ENCODE measurements at regions not wholly inside any gene's neighbourhood (a gene's known extent, or its start where the extent isn't known, plus 50 kb on each side); places are given as distances from the start of the nearest gene placed in this dataset.

DNA sequence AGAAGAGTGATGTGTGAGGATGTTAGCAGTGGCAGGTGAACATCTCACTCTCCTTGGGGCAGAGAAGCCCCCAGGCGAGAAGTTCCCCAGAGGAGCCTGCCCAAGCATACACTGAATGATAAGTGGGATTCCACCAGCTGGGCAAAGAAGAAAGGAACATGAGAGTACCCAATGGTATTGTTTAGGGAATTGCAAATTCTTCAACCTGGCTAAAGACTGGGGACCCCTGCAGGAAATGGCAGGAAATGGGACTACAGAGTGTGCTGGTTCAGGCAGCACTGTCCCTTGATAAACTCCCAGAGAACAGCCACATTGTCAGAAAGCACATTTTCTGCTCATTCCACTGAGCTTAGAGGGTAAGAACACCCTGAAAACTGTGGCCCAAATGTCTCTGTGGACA lies 121.3 kb downstream of the RPS29 start:
- no peak for DNase-seq (ENCODE audit: low read depth)

DNA sequence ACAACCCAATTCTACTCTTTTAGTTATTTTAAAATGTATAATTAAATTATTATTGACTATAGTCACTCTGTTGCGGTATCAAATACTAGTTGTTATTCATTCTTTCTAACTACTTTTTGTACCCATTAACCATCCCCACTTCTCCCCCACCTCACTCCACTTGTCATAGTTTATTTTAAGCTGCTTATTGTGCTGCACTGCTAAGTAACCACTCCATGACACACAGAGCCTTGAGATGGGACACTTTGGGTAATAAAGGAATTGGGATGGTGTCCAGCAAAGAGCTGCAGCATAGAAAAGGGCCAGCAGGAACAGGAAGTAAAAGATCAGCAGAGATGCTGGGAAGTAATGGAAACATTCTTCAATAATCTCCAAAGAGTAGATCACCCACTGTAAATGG lies 123.0 kb downstream of the RPS29 start:
- DNase-seq (ENCODE audit: low read depth): no peak

DNA sequence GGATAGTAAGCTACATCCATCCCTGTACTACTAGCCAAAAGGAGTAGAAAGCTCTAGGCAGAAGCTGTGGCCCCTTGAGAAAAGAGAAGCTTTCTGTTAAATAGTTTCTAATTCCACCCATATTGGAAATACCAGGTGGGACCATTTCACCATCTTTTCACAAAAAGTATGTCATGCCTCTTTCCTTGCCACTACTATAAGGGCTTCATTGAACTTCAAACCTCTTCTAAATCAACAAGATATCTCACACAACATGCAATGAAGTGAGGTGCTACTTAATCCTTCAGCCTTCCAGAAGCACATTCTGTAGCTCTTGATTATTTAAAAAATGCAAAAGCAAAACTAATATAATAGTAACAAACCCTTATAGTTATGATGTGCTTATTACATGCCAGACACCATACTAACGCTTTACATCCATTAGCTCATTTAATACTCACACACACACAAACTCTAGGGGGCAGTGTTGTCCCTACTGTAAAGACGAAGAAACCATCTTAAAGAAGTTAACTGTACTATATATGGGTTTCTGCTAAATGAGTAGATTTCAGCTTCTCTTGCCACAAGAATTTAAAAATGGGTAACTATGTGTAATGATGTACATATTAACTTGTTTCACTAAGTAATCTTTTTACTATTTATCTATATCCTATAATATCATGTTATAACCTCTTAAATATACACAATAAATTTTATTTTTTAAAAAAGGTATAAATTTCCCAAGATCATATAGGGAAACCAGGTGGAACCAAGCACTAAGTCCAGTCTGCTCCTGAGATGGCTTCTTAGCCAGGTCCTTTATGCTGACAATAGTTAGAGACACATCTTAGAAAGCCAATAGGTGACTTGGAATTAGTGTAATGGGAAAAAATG lies 124.4 kb downstream of the RPS29 start:
- DNase-seq (ENCODE audit: low read depth): peak; percentile 35

DNA sequence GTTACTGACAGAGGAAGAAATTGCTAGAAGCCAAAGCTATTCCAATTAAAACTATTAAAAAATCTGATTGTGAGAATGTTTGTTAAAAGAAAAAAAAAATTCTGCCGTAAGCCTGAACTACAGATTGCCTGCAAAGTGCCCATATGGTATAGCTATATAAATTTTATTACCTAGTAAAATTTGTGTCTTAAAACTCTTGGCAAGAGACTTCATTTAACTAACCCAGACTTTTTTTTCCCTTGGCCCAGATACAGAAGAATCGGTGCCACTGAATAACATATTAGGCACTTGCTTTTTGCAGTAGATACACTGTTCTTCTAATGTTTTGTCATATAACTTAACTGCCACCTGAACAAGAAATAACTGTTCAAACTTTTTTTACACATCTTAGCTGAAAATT lies 125.5 kb downstream of the RPS29 start:
- DNase-seq (ENCODE audit: low read depth): no peak

DNA sequence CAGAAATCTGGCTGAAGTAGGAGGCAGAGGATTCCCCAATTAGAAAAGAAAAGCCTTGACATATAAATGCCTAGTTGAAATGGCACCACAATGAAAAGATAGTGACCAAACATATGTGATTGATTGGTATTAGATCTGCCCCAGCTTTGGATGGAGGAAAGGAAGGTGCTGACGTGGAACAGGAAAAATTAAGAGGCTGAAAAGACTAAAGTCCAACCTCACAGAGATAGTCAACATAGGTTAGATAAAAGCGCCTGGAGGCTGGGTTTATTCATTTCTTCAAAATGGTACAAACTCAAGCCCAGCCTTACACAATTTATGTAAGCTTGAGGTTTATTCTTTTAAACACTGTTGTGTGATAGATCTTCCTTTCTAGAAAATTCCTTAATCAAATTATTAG lies 129.6 kb downstream of the RPS29 start:
- no peak for DNase-seq (ENCODE audit: low read depth)

DNA sequence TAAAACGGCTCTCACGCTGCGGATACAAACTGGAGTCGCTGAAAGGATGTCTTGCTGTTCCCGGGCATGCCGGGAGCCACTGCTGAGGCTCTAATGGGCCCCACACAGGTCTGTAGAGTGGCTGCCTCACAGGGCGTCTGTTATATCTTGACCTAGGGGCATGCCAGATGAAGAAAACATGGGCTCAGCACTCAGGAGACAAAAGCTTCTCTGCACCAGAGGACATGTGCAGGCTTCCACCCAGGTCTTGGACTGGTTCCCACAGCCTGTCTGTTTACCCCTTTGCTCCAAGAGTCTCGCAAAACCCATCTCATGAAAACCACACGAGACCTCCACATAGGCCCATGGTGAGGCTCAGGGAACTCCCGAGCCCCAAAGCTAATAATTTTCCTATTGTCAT lies 134.2 kb downstream of the RPS29 start:
- DNase-seq (ENCODE audit: low read depth): no peak

DNA sequence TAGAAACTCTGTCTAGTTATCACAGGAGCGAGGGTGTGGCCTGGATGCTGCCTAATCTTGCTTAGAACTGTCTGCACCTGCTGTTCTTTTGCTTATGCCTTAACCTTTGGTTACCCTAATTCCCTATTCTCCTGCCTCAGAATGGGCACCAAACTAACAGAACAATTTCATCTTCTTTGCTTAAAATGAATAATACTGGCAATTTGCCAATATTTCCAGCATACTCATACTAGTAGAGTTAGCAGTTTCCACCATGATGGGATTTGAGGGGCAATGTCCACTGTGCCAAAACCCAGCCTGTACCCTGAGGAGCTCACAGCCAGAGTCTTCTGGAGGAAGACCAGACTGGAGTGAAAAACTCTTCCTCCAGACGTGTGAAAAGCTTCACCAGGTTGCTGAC lies 136.4 kb downstream of the RPS29 start:
- DNase-seq (ENCODE audit: low read depth): no peak

DNA sequence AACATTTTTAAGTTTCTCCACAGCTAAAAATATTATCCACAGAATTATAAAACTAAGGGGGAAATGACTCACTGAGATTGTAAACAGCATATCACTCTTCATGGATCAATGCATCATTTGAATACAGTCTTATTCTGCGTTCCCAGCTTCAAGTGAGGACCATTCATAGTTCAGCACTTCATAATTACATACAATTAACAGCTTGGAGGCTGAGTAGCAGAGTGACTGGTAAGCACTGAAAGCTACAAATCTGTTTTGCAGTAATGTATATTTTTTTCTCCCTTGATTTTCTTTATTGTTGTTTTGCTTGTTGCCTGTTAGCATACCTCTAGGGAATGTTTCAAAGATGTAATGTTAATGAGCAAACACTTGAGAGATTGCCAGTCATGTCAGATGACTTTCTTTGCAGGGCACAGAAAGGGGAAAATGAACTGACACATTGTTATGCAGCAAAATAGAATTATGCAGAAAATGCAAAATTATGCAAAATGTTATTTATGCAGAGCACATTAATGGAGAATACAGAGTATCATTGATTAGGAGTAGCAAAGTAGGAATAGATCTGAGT lies 138.6 kb downstream of the RPS29 start:
- DNase-seq (ENCODE audit: low read depth): no peak

DNA sequence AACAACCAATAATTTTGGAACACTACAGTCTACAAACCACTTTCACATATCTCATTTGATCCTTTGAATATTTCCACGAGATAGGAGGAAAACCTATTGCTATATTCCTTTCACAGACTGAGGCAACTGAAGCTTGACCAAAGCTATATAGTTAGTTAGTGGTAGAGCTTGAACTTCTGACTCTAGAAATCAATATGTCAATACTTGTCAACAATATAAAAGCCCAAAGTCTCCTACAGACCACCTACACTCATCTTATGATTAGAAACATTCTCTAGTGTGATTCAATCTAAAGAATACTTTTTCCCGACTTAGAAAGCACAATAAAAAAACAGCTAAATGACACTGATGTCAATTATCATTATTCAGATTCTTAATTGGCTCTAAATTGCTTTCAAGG lies 139.4 kb downstream of the RPS29 start:
- DNase-seq (ENCODE audit: low read depth): no peak

DNA sequence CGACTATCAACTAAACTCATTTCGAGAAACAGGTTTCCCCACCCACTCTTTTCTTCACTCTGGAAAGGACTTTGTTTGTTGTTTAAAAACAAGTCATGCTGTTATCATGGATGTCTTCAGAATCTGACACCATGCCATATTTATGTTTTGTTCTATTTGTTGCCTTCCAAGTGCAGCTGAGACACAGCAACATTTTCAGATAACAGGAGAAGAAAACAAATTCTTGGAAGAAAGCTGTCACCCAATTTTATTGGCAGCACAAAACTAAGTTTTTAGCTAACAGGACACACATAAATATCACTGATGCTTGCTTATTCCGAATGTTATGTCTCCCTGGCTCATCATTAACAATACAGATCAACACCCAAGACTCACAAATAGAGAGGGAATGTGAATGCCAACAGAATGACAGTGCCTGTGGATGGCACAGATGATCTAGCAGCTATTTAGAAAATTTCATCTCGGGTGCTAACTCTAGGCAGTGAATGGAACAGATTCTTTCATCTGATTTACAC lies 147.9 kb downstream of the RPS29 start:
- no peak for DNase-seq (ENCODE audit: low read depth)

DNA sequence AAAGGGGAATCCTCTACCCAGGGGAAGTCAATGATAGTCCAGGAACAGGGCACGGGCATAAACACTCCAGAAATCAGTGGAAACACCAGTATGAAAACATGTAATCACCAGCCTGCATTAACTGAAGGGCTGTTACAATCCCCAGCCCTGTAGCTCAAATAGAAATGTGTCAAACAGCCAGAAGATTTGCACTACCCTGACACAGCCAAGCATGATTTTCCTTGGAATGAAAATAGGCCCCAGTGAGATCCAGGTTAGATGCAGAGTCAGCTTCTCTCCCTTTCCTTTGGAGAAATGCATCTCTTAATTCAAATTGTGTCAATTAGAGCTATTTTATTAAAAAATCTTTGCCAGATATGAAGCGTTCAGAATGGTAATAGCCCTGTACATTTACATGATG lies 158.1 kb downstream of the RPS29 start:
- no peak for DNase-seq (ENCODE audit: low read depth)

DNA sequence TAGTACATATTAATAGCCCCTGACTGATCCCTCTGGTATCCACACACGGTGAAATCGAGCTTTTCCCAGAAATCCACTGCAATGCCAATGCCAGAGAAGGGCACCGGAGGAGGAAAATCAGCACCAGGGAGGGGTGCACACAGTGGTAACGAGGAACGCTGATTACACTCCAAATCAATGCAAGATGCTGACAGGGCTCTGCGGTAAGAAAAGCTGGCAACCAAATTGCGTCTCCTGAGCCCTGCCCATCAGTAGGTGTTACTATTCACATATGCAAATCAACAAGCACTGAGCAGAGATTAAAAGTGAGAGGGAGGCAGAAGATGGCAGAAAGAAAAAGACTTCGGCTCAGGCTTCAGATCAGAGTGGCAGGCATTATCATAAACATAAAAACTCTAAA lies 159.1 kb downstream of the RPS29 start:
- DNase-seq (ENCODE audit: low read depth): no peak

DNA sequence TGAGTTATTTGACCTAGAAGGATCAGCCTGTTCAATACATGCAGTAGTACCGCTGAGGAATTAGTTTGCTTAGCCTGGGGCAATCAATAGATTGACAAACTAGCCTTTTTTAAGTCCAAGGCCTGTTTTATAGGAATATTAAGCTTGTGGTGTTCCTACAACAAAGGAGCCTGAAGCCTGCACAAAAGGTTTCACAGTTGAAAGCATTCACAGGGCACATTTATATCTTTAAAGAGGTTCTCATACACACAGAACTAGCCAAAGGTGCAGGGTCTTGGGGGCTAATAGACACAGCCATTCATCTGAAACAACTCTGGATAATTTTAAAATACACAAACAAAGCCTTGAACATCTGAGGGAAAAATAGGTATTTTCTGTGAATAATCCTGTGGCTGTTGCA lies 160.3 kb downstream of the RPS29 start:
- no peak for DNase-seq (ENCODE audit: low read depth)

DNA sequence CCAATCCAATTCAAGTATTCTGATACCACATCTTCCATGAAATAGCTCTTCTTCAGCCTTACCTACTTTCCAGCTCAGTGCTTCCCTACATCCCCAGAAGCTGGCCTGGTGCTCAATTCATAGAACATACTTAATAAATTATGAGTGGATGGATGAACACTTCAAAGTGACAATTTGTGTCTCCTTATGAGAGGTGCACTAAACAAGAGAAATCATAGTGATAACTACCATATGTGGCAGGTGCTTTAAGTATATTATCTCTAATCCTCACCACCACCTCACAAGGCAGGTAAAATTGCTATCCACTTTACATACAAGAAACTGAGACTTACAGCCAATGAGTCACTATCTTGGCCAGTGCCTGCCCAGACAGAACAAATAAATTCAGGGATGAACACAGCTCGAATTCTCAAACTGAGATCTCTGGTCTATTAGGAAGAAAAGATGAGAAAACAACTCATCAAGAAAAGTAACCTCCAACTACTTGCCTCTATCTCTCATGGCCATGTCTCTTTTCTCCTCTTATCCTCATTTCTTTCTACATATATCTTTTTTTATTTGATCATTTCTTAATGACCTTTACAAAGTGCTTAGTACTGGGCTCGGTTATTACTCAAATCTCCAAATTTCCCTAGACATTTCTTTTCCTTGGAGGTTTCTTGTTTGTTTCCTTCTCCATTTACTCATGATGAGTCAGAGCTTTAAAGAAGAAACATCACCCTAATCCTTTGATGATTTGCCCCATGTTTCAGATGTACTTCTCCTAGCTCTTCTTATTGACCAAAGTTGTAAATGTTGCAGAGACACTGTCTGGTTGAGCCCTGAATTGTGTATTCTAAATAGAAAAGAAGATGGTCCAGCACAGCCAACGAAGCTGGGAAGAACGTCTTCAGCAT lies 161.5 kb downstream of the RPS29 start:
- DNase-seq (ENCODE audit: low read depth): no peak

DNA sequence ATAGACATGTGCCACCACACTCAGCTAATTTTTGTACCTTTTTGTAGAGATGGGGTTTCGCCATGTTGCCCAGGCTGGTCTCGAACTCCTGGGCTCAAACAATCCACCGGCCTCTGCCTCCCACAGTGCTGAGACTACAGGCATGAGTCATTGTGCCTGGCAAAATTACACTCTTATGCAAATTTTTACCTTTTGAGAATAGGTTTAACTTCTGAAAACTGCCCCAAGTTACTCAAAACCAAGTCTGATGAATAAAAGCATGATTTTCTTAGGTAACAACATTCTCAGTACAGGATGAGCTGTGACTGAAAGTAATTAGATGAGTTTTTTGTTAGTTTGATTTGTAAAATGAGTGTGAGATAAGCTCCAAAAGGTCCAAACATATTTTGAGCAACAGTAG lies 166.0 kb downstream of the RPS29 start:
- DNase-seq (ENCODE audit: low read depth): no peak

DNA sequence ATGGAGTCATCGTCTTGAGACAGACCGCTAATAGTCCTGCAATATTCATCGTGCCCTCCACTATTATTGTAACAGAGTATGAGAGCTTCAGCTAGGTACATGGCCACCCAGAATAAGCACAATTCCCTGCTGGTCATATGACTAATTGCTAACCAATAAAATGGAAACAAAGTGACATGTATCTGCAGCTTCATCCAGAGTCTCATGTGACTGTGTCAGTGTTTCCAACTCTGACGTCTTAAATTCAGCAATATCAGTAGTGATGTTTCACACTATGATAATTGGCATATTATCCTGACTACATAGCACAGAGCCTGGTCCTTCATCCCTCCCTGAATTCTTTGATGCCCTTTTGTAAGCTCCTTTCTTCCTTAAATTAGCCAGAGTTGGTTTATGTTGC lies 167.4 kb downstream of the RPS29 start:
- no peak for DNase-seq (ENCODE audit: low read depth)

DNA sequence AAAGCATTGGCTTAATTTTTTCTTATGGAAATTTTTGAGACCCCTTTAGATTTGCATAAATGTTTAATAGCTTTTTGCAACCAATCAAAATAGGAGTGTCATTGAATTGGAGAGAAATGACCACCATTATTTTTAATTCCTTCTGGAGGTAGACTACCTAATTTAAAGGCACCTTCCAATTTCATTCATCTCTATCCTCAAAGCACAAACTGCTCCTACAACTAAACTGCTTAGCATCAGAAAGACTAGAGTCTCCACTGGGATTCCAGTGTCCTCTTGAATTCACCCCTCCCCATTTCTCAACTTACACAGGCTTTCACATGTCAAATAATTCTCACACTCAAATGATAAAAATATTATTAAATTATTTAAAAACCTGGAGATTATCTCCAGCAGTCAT lies 168.4 kb downstream of the RPS29 start:
- DNase-seq (ENCODE audit: low read depth): no peak

DNA sequence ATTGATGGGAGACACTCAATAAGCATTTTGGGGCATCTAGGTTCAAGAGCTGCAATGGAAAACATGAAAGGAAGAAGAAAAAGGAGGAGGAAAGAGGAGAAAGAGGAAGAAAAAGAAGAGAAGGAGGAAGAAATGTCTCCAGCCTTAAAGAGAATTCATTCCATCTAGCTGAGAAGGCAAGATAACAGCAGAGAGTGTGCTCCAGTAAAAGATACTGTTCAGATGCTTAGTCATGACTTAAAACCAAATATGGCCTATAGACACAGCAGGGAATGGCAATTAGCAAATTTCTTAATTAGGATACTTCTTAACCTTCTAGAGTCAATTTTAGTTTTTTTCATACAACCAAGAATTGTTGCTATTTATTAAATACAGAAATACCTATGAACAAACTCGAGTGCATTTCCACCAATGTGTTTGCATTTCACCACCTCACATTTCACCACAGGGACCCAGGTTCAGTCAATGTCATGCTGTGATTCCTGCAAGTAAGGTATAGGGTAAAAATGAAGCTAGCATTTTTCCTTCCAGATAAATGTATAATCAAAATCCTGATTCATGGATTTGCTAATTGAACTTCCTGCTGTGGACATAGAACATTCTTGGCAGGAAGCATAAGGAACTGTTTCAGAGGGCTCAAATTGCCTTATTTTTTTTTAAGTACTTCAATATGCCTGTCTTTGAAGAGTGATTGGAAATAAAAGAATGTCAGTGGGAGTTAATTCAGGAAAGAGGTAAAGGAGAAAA lies 177.8 kb downstream of the RPS29 start:
- no peak for DNase-seq (ENCODE audit: low read depth)

DNA sequence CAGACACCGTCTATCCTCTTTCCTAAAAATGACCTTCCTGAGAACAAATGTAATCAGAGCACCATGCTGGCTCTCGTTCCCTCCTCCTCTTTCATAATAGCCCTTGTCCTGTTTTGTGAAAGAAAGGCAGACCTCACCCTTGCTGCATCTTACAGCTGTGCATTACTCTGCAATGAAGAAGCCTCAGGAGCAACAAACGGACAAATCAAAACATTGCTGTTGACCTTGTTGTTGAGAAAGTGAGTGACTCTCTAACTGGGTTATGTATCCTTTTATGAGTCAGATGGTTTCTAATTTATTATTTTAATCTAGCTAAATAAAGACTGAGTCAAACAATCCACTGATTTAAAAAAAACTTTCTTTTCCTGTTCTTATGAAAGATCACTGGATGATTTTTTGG lies 180.9 kb downstream of the RPS29 start:
- DNase-seq (ENCODE audit: low read depth): peak; percentile 86

DNA sequence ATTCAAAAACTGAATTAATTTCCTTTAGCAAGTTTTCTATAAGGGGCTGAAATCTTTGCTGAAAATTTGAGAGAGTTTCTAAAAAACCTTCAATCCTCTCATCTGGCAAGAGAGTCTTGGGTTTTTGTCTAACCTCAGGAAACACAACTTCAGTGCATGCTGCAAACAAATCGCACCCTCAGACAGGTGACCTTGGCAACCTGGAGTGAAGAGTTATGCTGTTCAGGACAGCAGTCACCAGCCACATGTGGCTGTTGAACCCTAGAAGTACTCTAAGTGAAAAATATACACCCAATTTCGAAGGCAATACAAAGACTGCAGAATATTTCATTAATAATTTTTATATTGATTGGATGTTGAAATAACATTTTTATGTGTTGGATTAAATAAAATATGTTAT lies 184.8 kb downstream of the RPS29 start:
- no peak for DNase-seq (ENCODE audit: low read depth)

DNA sequence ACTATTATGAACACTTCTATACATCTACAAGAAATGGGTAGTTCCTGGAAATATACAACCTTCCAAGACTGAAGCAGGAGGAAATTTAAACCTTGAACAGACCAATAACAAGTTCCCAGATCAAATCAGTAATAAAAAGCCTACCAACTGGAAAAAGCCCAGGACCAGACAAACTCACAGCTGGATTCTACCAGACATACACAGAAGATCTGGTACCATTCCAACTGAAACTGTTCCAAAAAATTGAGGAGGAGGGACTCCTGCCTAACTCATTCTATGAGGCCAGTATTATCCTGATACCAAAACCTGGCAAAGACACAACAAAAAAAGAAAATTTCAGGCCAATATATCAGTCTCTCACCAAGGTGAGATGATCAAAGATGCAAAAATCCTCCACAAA lies 189.4 kb downstream of the RPS29 start:
- no peak for DNase-seq (ENCODE audit: low read depth)

DNA sequence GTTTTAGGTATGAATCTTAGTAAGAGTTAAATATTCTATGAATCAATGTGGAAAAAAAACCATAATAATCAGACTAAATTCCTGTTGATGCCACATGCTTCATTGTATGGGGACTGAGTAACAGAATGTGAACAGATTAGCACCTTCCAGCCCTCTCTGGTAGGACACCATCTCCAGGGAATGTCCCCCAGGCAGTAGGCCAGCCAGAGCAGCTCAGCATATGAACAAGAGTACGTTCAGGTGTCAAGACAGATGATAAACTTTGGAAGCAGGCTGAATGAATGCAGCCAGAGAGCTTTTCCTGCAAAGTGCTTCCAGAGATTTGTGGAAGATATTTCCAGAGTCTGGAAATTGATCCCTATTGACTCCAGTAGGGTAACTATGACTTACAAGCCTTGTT lies 204.4 kb downstream of the RPS29 start:
- DNase-seq (ENCODE audit: low read depth): no peak

All from HS-5 (cell line).